HL-60 (cell line): ENCODE measurements at regions not wholly inside any gene's neighbourhood (a gene's known extent, or its start where the extent isn't known, plus 50 kb on each side); places are given as distances from the start of the nearest gene placed in this dataset.
A peak's percentile ranks its signal among the peaks of the same experiment; 100 is the strongest.

Experiments used
- DNase-seq, 2 experiments: peaks; one replicate each; pipeline ENCODE4 v3.0.0-alpha.2; 2010 to 2020; ENCODE audit warnings: low read depth in 1 of 2, low spot score in 1 of 2
- H3K27ac ChIP-seq: fragments of 250-450 bp; sonication (Bioruptor Pico); replicated peaks from 2 replicates; pipeline ENCODE4 v1.5.1; 2020; ENCODE audit warnings: mild to moderate bottlenecking, moderate library complexity
- H3K27me3 ChIP-seq: fragments of 250-450 bp; sonication (Bioruptor Pico); 2 replicates; pipeline ENCODE4 v1.5.1; 2021; ENCODE audit warnings: mild to moderate bottlenecking, moderate library complexity; ENCODE audit not compliant: insufficient read depth, poor library complexity, severe bottlenecking
- H3K4me3 ChIP-seq: replicated peaks from 2 replicates; pipeline ENCODE4 v1.5.1; 2011; ENCODE audit warnings: mild to moderate bottlenecking, control low read depth, low read length; ENCODE audit not compliant: insufficient read depth
- CTCF ChIP-seq: IDR thresholded peaks from one replicate; pipeline ENCODE4 v1.5.1; 2011; ENCODE audit warnings: low read length, control low read depth, inconsistent platforms; ENCODE audit not compliant: insufficient read depth
- GABPA ChIP-seq: IDR thresholded peaks from 2 replicates; pipeline ENCODE4 v1.6.1; 2012; ENCODE audit warnings: low read depth
- POLR2AphosphoS5 ChIP-seq: IDR thresholded peaks from 2 replicates; pipeline ENCODE4 v1.6.1; 2012; ENCODE audit warnings: low read depth
- REST ChIP-seq: IDR thresholded peaks from 2 replicates; pipeline ENCODE4 v1.6.1; 2012; ENCODE audit warnings: low read depth; ENCODE audit not compliant: insufficient replicate concordance
- SPI1 ChIP-seq: IDR thresholded peaks from 2 replicates; pipeline ENCODE4 v1.6.1; 2012; ENCODE audit warnings: low read depth, mild to moderate bottlenecking, borderline replicate concordance

- no peak for DNase-seq
- TF ChIP-seq CTCF (no peak), POLR2AphosphoS5 (no peak), REST (no peak), SPI1 (no peak), GABPA (no peak)
- H3K4me3 ChIP-seq: no peak overlapping the region
- no peak overlapping the region for H3K27ac ChIP-seq
- no peaks in the 10 kb centered on the region for H3K27me3 ChIP-seq
These were observed 99.1 kb upstream of the CHRM3 start for GRCh38 chr1:239287296-239287695.

- Histone ChIP-seq H3K27ac (no peak overlapping the region), H3K27me3 (no peaks in the 10 kb centered on the region), H3K4me3 (no peak overlapping the region)
- TF ChIP-seq POLR2AphosphoS5 (no peak), SPI1 (no peak), GABPA (no peak), CTCF (no peak), REST (no peak)
- no peak for DNase-seq
These were observed 103.2 kb upstream of the CHRM3 start for GRCh38 chr1:239283216-239283615.

GRCh38 chr1:239282411-239282810 lies 104.0 kb upstream of the CHRM3 start:
- TF ChIP-seq REST (no peak), GABPA (no peak)
- Histone ChIP-seq H3K4me3 (no peak overlapping the region), H3K27me3 (no peaks in the 10 kb centered on the region), H3K27ac (no peak overlapping the region)
- DNase-seq: no peak

- TF ChIP-seq SPI1 (no peak), REST (no peak), GABPA (0 out of 2 replicates have a peak, but pooled peaks have one; percentile 52), CTCF (no peak)
- Histone ChIP-seq H3K27me3 (no peaks in the 10 kb centered on the region), H3K4me3 (no peak overlapping the region), H3K27ac (no peak overlapping the region)
- DNase-seq: peak in 1 of 2 experiments; percentile 10
These were observed 110.3 kb upstream of the CHRM3 start for GRCh38 chr1:239276051-239276450.
